HEK293T (cell line): ENCODE measurements at regions not wholly inside any gene's neighbourhood (a gene's known extent, or its start where the extent isn't known, plus 50 kb on each side); places are given as distances from the start of the nearest gene placed in this dataset.

ENCODE experiments used
- CTCF ChIA-PET: fragments of 350-600 bp; formaldehyde crosslinking; extraction: SDS; loops from one replicate; lab custom pipeline; 2021; ENCODE audit warnings: antibody characterized with exemption, inconsistent platforms; lab: Yijun Ruan, JAX
- POLR2A ChIA-PET: fragments of 350-600 bp; formaldehyde crosslinking; extraction: SDS; loops from one replicate; lab custom pipeline; 2020; ENCODE audit warnings: antibody characterized with exemption, inconsistent platforms; lab: Yijun Ruan, JAX
- DNase-seq: peaks from one replicate; pipeline ENCODE4 v3.0.0; 2012; ENCODE audit warnings: mixed read lengths; ENCODE audit errors: extremely low spot score
- ARNT ChIP-seq: fragments of 450-650 bp; IDR thresholded peaks from 2 replicates; pipeline ENCODE4 v1.6.1; 2017; ENCODE audit warnings: mild to moderate bottlenecking
- BHLHE40 ChIP-seq: fragments of 450-650 bp; IDR thresholded peaks from 2 replicates; pipeline ENCODE4 v1.6.1; 2016; ENCODE audit warnings: mild to moderate bottlenecking, moderate library complexity, borderline replicate concordance
- CTBP1 ChIP-seq: fragments of 450-650 bp; IDR thresholded peaks from 2 replicates; pipeline ENCODE4 v1.6.1; 2016; ENCODE audit warnings: borderline replicate concordance
- ELF4 ChIP-seq: fragments of 450-650 bp; IDR thresholded peaks from 2 replicates; pipeline ENCODE4 v1.6.1; 2017; ENCODE audit warnings: antibody characterized with exemption
- FOXA1 ChIP-seq: fragments of 450-650 bp; IDR thresholded peaks from 2 replicates; pipeline ENCODE4 v1.6.1; 2016; ENCODE audit warnings: mild to moderate bottlenecking
- FOXK2 ChIP-seq: fragments of 450-650 bp; IDR thresholded peaks from 2 replicates; pipeline ENCODE4 v1.6.1; 2016; ENCODE audit warnings: mild to moderate bottlenecking
- FOXM1 ChIP-seq: fragments of 450-650 bp; IDR thresholded peaks from 2 replicates; pipeline ENCODE4 v1.6.1; 2017; ENCODE audit warnings: mild to moderate bottlenecking, borderline replicate concordance
- HDGF ChIP-seq: fragments of 450-650 bp; IDR thresholded peaks from 2 replicates; pipeline ENCODE4 v1.6.1; 2017; ENCODE audit warnings: antibody characterized with exemption, borderline replicate concordance
- L3MBTL2 ChIP-seq: fragments of 450-650 bp; conservative IDR thresholded peaks from 2 replicates; pipeline ENCODE4 v1.6.1; 2016; ENCODE audit warnings: mild to moderate bottlenecking
- LEF1 ChIP-seq: fragments of 450-650 bp; IDR thresholded peaks from 2 replicates; pipeline ENCODE4 v1.6.1; 2017; ENCODE audit warnings: mild to moderate bottlenecking, borderline replicate concordance
- NFRKB ChIP-seq: fragments of 450-650 bp; IDR thresholded peaks from 2 replicates; pipeline ENCODE4 v1.6.1; 2016; ENCODE audit warnings: mild to moderate bottlenecking, moderate library complexity
- SP1 ChIP-seq: fragments of 450-650 bp; IDR thresholded peaks from 2 replicates; pipeline ENCODE4 v1.6.1; 2017
- SUZ12 ChIP-seq: fragments of 450-650 bp; IDR thresholded peaks from 2 replicates; pipeline ENCODE4 v1.6.1; 2016; ENCODE audit warnings: mild to moderate bottlenecking
- TARDBP ChIP-seq: fragments of 450-650 bp; IDR thresholded peaks from 2 replicates; pipeline ENCODE4 v1.6.1; 2016
- ZNF384 ChIP-seq: fragments of 450-650 bp; IDR thresholded peaks from 2 replicates; pipeline ENCODE4 v1.6.1; 2016
- TF ChIP-seq, protein P1 (sequence below): fragments of 450-650 bp; IDR thresholded peaks from 2 replicates; pipeline ENCODE4 v1.6.1; 2016

DNA sequence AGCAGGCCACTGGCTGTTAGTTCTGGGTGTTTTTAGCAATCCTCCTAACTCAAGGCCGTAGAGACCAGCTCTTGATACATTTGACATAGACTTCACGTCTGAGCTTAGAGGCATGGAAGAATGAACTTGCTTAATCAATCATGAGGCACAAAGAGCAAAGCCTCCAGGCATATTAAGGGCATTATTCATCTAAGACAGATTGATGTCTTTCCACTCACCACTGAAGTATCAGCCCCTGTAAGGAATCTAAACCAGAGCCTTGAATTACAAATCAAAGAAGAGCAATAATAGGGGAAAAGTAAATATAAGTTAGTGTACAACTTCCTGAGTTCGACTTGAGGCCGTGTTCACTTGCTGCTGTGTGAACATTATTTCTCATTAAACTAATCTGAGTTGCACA is 1470.7 kb downstream of the AACS start:
- no peak for DNase-seq
- ChIA-PET CTCF (no interaction called here), POLR2A (no interaction called here)
- TF ChIP-seq FOXM1 (no peak), TARDBP (no peak), NFRKB (no peak)

DNA sequence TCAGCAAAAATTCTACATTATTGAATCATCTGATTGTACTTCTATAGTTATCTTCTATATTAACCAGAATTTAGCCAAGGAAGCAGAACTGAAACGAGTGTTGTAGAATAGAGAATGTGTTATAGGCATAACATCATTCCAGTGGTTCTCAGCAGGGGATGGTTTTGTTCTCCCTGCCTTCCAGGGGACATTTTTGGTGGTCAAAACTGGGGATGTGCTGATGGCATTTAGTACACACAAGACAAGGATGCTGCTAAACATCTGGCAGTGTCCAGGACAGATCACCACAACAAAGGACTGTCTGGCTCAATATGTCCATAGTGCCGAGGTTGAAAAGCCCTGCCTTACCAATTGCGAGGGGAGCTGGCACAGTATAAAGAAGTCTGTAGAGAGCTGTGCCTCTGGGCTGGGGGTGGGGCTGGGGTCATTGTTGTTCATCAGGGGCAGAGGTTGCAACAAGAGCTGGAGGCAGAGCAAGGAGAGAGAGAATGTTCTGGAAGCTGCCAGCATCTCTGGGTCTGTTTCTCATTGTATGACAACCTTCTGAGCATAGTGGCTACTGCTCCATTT is 1472.8 kb downstream of the AACS start:
- no peak for TF ChIP-seq ARNT
- no peak for TF ChIP-seq LEF1
- no peak for TF ChIP-seq FOXK2
- TF ChIP-seq CTBP1, result no peak
- TF ChIP-seq ELF4, result no peak
- TF ChIP-seq ZNF384, result no peak
- TF ChIP-seq TARDBP, result no peak
- no peak for TF ChIP-seq FOXM1
- TF ChIP-seq, protein P1, sequence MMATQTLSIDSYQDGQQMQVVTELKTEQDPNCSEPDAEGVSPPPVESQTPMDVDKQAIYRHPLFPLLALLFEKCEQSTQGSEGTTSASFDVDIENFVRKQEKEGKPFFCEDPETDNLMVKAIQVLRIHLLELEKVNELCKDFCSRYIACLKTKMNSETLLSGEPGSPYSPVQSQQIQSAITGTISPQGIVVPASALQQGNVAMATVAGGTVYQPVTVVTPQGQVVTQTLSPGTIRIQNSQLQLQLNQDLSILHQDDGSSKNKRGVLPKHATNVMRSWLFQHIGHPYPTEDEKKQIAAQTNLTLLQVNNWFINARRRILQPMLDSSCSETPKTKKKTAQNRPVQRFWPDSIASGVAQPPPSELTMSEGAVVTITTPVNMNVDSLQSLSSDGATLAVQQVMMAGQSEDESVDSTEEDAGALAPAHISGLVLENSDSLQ, result no peak
- no peak for TF ChIP-seq L3MBTL2
- no peak for TF ChIP-seq BHLHE40
- no peak for TF ChIP-seq SP1
- TF ChIP-seq SUZ12, result no peak
- no peak for TF ChIP-seq HDGF
- POLR2A ChIA-PET, result no interaction called here
- CTCF ChIA-PET, result no interaction called here
- no peak for DNase-seq

DNA sequence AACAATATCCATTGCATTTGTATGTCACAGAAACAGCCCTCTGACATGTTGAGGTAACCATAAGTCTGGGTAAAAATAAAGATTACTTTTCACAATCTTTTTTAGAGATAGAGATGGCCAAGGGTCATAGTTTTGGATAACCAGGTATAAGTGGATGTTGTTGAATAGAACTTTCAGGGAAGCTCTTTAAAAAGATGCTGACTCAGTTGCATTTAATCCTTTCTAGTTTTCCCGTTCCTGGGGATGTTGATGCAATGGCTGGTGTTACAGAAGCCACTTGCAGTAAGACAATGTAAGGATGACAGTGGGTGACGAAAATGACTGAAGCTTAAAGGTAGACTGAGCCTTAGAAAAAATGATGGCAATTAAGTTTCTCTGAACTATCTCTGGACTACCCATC is 1473.7 kb downstream of the AACS start:
- POLR2A ChIA-PET, result no interaction called here
- no peak for DNase-seq
- TF ChIP-seq LEF1 (no peak), ZNF384 (no peak), TARDBP (no peak), HDGF (no peak), SP1 (no peak), BHLHE40 (no peak), FOXA1 (no peak), L3MBTL2 (no peak), CTBP1 (no peak), SUZ12 (no peak), ARNT (no peak), FOXM1 (no peak)
- TF ChIP-seq, protein P1, result no peak
- CTCF ChIA-PET, result no interaction called here

DNA sequence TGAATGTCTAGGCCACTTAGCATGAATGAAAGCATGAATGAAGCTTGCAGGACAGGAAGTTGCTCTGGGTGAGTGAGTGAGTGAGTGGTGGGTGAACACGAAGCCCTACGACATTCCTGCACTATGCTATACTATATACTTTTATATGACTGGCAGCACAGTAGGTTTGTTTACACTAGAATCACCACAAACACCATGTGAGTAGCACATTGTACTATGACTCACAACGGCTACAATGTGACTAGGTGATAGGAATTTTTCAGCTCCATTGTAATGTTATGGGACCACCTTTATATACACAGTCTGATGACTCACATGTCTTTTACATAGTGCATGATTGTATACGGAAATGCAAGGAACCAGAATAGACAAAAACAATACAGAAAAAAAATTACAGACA is 1480.2 kb downstream of the AACS start:
- TF ChIP-seq CTBP1, result no peak
- TF ChIP-seq HDGF, result no peak
- no peak for TF ChIP-seq FOXM1
- no peak for TF ChIP-seq ZNF384
- TF ChIP-seq SP1, result no peak
- TF ChIP-seq TARDBP, result no peak
- TF ChIP-seq, protein P1, result no peak
- TF ChIP-seq SUZ12, result no peak
- no peak for TF ChIP-seq LEF1
- TF ChIP-seq ELF4, result no peak
- no peak for TF ChIP-seq FOXA1
- no peak for TF ChIP-seq NFRKB
- TF ChIP-seq ARNT, result no peak
- TF ChIP-seq FOXK2, result no peak
- no peak for TF ChIP-seq L3MBTL2
- TF ChIP-seq BHLHE40, result no peak
- ChIA-PET POLR2A (no interaction called here), CTCF (no interaction called here)
- DNase-seq, result no peak

DNA sequence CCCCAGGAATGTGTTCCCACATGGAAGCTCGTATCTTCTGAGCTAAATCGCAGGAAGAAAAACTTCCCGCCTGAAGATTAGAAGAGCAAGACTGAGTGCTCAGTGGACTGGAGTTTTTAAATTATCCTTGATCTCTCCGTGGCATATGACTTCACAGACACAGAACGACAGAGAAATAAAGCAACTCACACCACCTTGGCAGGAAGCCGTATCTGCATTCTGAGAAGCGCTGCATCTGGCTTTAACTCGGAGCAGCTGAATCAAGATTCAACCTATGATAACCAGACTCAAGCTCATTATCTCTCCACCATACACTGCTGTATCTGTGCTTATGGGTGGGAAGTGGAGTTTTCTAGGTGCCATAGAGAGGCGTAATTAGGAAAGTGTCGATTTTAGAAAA is 1482.7 kb downstream of the AACS start:
- CTCF ChIA-PET, result interaction anchor here (1.1 kb wide), 1 partner anchor 12 kb away, joined by 3 read pairs; no protein-coding TSS in a partner anchor
- DNase-seq, result no peak
- POLR2A ChIA-PET, result no interaction called here
- TF ChIP-seq BHLHE40 (no peak), CTBP1 (no peak), ZNF384 (no peak), SUZ12 (no peak), HDGF (no peak), NFRKB (no peak), LEF1 (no peak), FOXK2 (no peak), ARNT (no peak), FOXM1 (no peak), SP1 (no peak), TARDBP (no peak), ELF4 (no peak), L3MBTL2 (no peak), FOXA1 (no peak)
- TF ChIP-seq, protein P1, result no peak

DNA sequence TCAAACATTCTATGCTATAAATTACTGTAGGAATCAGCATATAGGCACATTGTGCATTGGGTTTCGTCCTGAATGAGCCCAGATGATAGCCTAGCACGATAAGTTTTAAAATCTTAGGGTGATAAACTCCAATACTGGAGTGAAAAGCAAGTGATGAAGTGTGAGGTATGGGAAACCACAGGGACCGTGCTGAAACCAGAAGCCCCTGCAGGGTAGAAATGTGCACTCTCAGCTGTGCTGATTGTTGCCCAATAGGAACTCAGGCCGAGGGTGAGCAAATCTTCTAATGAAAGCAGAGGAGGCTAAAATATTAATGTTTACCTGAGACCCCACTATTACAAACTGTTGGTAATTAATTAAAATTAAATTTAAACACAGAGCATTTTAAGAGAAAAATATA is 1486.6 kb downstream of the AACS start:
- DNase-seq, result no peak
- TF ChIP-seq CTBP1, result no peak
- TF ChIP-seq ELF4, result no peak
- TF ChIP-seq FOXA1, result no peak
- no peak for TF ChIP-seq NFRKB
- TF ChIP-seq L3MBTL2, result no peak
- ChIA-PET POLR2A (no interaction called here), CTCF (no interaction called here)
